K562 (cell line): ENCODE measurements at regions not wholly inside any gene's neighbourhood (a gene's known extent, or its start where the extent isn't known, plus 50 kb on each side); places are given as distances from the start of the nearest gene placed in this dataset.

ENCODE experiments used
- ATAC-seq: fragments of 200-7000 bp; cut with Tn5 transposase; 3 replicates; pipeline ENCODE4 v1.9.1; 2020; ENCODE audit warnings: moderate library complexity
- BruUV-seq: library from RNA; stranded (reverse); fragments of 400-500 nt; replicated peaks from 2 replicates; lab custom pipeline; 2021; lab: Mats Ljungman, UMichigan
- CTCF ChIA-PET: fragments of 300-600 bp; formaldehyde crosslinking; extraction: SDS; loops from one replicate; lab custom pipeline; 2021; ENCODE audit warnings: low intra/inter-chr PET ratio; lab: Yijun Ruan, JAX
- POLR2A ChIA-PET: fragments of 300-600, 350-650 bp; sonication (Branson Sonifier 250); formaldehyde crosslinking; extraction: SDS; loops from one replicate; lab custom pipeline; 2021; ENCODE audit warnings: antibody characterized with exemption, inconsistent platforms; lab: Yijun Ruan, JAX
- DNase-seq, 4 experiments: peaks; one replicate each; pipeline versions ENCODE4 v3.0.0 to v3.0.0-alpha.2; 2011 to 2018; ENCODE audit warnings: low spot score in 3 of 4, mixed read lengths in 3 of 4; ENCODE audit errors: extremely low read depth in 1 of 4
- FAIRE-seq: peaks from 2 replicates; lab custom pipeline; 2011; peaks lifted over from hg19 to GRCh38; lab: Jason Lieb, UNC
- H2AFZ ChIP-seq: 2 replicates; pipeline ENCODE4 v1.6.0; 2011; ENCODE audit warnings: low read depth, low read length, control low read depth, inconsistent platforms
- H3K27ac ChIP-seq: fragments of 200-600 bp; 3 replicates; pipeline ENCODE4 v1.8.0; 2011; ENCODE audit warnings: low read depth, mild to moderate bottlenecking, control low read depth, inconsistent platforms, low read length, moderate library complexity, mixed read lengths; ENCODE audit errors: extremely low read depth
- H3K27me3 ChIP-seq, 2 experiments: fragments of 300-600 bp in 1 of 2; 2 replicates in 1 of 2; 3 replicates in 1 of 2; pipeline versions ENCODE4 v1.6.0 to v1.8.0; 2011; ENCODE audit warnings: inconsistent platforms in 2 of 2, low read length in 2 of 2, mild to moderate bottlenecking in 1 of 2, mixed read lengths in 1 of 2, moderate library complexity in 1 of 2; ENCODE audit not compliant: control insufficient read depth in 2 of 2, insufficient read depth in 2 of 2
- H3K36me3 ChIP-seq: fragments of 300-600 bp; 3 replicates; pipeline ENCODE4 v1.8.0; 2011; ENCODE audit warnings: mild to moderate bottlenecking, low read length, inconsistent platforms; ENCODE audit not compliant: control insufficient read depth, insufficient read depth
- H3K4me1 ChIP-seq, 2 experiments: fragments of 200-600 bp in 1 of 2; replicated peaks in 1 of 2; 2 replicates in 1 of 2; 3 replicates in 1 of 2; pipeline versions ENCODE4 v1.5.1 to v1.8.0; 2011; ENCODE audit warnings: inconsistent platforms in 2 of 2, low read length in 2 of 2, mild to moderate bottlenecking in 1 of 2, mixed read lengths in 1 of 2, moderate library complexity in 1 of 2; ENCODE audit not compliant: control insufficient read depth in 2 of 2, insufficient read depth in 2 of 2
- H3K4me2 ChIP-seq: 2 replicates; pipeline ENCODE4 v1.6.1; 2011; ENCODE audit warnings: low read length, control low read depth, inconsistent platforms, mixed read lengths; ENCODE audit not compliant: insufficient read depth
- H3K4me3 ChIP-seq: fragments of 200-600 bp; sonication (generic), shearing (Covaris generic); 2 replicates; pipeline ENCODE4 v1.5.1; 2016; ENCODE audit warnings: control low read depth, inconsistent platforms
- H3K79me2 ChIP-seq: fragments of 200-600 bp; 3 replicates; pipeline ENCODE4 v1.8.0; 2011; ENCODE audit warnings: low read length, inconsistent platforms; ENCODE audit not compliant: control insufficient read depth, insufficient read depth
- H3K9ac ChIP-seq, 2 experiments: 2 replicates each; pipeline versions ENCODE4 v1.6.0 to v1.6.1; 2011; ENCODE audit warnings: low read depth in 2 of 2, low read length in 2 of 2, control low read depth in 1 of 2, inconsistent platforms in 1 of 2, mild to moderate bottlenecking in 1 of 2, mixed read lengths in 1 of 2; ENCODE audit not compliant: insufficient read depth in 1 of 2
- H3K9me1 ChIP-seq: one replicate; pipeline ENCODE4 v1.6.0; 2011; ENCODE audit warnings: inconsistent platforms, mild to moderate bottlenecking, low read length, moderate library complexity; ENCODE audit not compliant: control insufficient read depth, insufficient read depth
- H3K9me3 ChIP-seq: replicated peaks from 2 replicates; pipeline ENCODE4 v1.5.1; 2011; ENCODE audit warnings: low read depth, low read length, inconsistent platforms; ENCODE audit not compliant: control insufficient read depth, insufficient read depth
- H4K20me1 ChIP-seq: replicated peaks from 2 replicates; pipeline ENCODE4 v1.6.1; 2011; ENCODE audit warnings: low read length, inconsistent platforms, mixed read lengths; ENCODE audit not compliant: control insufficient read depth, insufficient read depth
- KAT7 ChIP-seq: sonication (generic); formaldehyde crosslinking; IDR thresholded peaks from 2 replicates; pipeline ENCODE4 v1.8.0; 2022; ENCODE audit warnings: missing genetic modification reagents, mild to moderate bottlenecking, borderline replicate concordance
- KDM2B ChIP-seq: fragments of 250-450 bp; sonication (Bioruptor Pico); IDR thresholded peaks from 2 replicates; pipeline ENCODE4 v1.8.0; 2021; ENCODE audit warnings: mild to moderate bottlenecking, moderate library complexity
- KDM5B ChIP-seq: fragments of 200-600 bp; sonication (generic); IDR thresholded peaks from 2 replicates; pipeline ENCODE4 v1.6.1; 2012; ENCODE audit warnings: low read depth, mild to moderate bottlenecking, moderate library complexity, low read length, control low read depth, inconsistent platforms; ENCODE audit not compliant: insufficient replicate concordance
- PHB ChIP-seq: fragments of 250-450 bp; sonication (Bioruptor Pico); IDR thresholded peaks from 2 replicates; pipeline ENCODE4 v1.5.0; 2021
- ZBED1 ChIP-seq: IDR thresholded peaks from 2 replicates; pipeline ENCODE4 v1.6.1; 2014
- ZBTB5 ChIP-seq: fragments of 450-650 bp; IDR thresholded peaks from 2 replicates; pipeline ENCODE4 v1.6.1; 2017; ENCODE audit warnings: antibody characterized with exemption
- ZNF41 ChIP-seq: fragments of 250-450 bp; sonication (Bioruptor Pico); conservative IDR thresholded peaks from 2 replicates; pipeline ENCODE4 v1.4.0; 2020; ENCODE audit warnings: mild to moderate bottlenecking
- ZNF507 ChIP-seq: conservative IDR thresholded peaks from 2 replicates; pipeline ENCODE4 v1.6.1; 2017; ENCODE audit warnings: missing genetic modification characterization, missing compliant biosample characterization
- WGBS: fragments of 100-300 bp; shearing (Covaris generic); methylation state at CpG from one replicate; pipeline ENCODE4 v1.1.6; 2016; ENCODE audit warnings: low coverage, mixed read lengths; ENCODE audit not compliant: insufficient coverage; ENCODE audit errors: missing lambda C conversion rate; 5-methylcytosine and 5-hydroxymethylcytosine counted together
- in situ Hi-C: fragments of 300-500 bp; cut with MboI; formaldehyde crosslinking; loops from 4 replicates; pipeline ENCODE4 v1.15.0; 2018; ENCODE audit warnings: inconsistent platforms, mixed read lengths
- intact Hi-C: fragments of 100-400 bp; cut with micrococcal nuclease; formaldehyde crosslinking; loops from 2 replicates; pipeline ENCODE4 v1.14.2; 2022
- TF ChIP-seq, protein P1 (sequence below): fragments of 250-450 bp; sonication (Bioruptor Pico); IDR thresholded peaks from 2 replicates; pipeline ENCODE4 v1.8.0; 2022; ENCODE audit warnings: moderate library complexity, mild to moderate bottlenecking, inconsistent platforms

DNA sequence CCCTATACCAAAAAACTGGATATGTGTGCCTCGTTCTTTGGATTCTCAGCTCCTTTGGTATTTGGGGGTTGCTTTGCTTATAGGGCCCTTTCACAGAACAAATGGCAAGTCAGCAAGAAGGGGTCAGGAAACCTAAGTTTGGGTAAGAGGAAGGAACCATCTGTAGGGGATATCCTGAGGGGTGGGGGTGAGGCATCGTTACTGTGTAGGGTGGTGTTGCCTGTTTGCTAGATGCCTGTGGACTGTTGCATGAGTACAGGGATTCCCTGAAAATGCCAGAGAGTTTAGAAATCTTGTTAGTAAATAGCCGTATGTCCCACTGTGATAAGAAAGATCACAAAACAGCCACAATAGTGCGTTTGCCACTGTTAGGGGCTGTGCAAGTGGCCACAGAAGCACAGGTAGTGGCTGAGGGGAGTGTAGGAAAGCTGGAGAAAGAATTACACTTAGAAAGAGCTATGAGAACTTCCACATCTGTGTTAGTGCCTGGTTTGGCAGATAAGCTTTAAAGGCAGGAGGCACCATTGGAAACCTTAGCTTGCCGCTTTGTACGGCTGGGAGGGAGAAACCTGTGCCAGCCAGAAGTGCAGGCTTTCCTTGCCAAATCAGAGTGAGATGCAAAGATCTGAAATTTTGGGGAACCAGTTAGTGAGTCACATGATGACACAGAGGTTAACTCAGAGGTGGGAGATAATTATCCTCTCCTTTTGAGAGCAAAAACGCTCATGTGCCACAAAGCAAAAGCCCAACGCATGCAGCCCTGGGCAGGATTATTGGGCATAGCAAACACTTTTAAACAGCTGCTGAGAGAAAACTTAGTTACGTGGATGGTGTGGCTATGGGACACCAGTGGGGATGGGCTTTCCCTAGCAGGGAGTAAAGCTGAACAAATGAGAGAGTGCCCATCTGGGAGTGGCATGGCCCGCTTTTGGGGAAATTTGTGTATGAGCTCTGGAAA lies 343.7 kb downstream of the ARAP2 start:
- in situ Hi-C loops, result no loop called here
- FAIRE-seq (no peak), DNase-seq (no peak), ATAC-seq (no peak)
- H3K9ac ChIP-seq, result no peak overlapping the region
- no TSS peak for BruUV-seq
- H3K27ac ChIP-seq, result no peak overlapping the region
- H2AFZ ChIP-seq, result no peak overlapping the region
- 0% methylated on average over 10 of the region's 10 CpGs for WGBS
- no peaks in the 10 kb centered on the region for H4K20me1 ChIP-seq
- ChIA-PET POLR2A (no interaction called here), CTCF (no interaction called here)
- H3K79me2 ChIP-seq, result no peaks in the 10 kb centered on the region
- no peaks in the 10 kb centered on the region for H3K9me3 ChIP-seq
- H3K4me2 ChIP-seq, result no peak overlapping the region
- no peaks in the 10 kb centered on the region for H3K36me3 ChIP-seq
- no peaks in the 10 kb centered on the region for H3K9me1 ChIP-seq
- H3K4me1 ChIP-seq, result no peaks in the 10 kb centered on the region
- intact Hi-C loops, result no loop called here
- no peaks in the 10 kb centered on the region for H3K27me3 ChIP-seq
- no peak overlapping the region for H3K4me3 ChIP-seq
- TF ChIP-seq KDM2B (CRISPR knock-in tag) (no peak), KDM5B (no peak), ZNF41 (no peak), PHB (CRISPR knock-in tag) (no peak), ZNF507 (tag) (no peak), ZBED1 (no peak), KAT7 (no peak), ZBTB5 (no peak)
- TF ChIP-seq, protein P1, sequence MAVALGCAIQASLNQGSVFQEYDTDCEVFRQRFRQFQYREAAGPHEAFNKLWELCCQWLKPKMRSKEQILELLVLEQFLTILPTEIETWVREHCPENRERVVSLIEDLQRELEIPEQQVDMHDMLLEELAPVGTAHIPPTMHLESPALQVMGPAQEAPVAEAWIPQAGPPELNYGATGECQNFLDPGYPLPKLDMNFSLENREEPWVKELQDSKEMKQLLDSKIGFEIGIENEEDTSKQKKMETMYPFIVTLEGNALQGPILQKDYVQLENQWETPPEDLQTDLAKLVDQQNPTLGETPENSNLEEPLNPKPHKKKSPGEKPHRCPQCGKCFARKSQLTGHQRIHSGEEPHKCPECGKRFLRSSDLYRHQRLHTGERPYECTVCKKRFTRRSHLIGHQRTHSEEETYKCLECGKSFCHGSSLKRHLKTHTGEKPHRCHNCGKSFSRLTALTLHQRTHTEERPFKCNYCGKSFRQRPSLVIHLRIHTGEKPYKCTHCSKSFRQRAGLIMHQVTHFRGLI (CRISPR knock-in tag), result no peak
